Transverse colon (tissue), 4 donors: ENCODE measurements at regions not wholly inside any gene's neighbourhood (a gene's known extent, or its start where the extent isn't known, plus 50 kb on each side); places are given as distances from the start of the nearest gene placed in this dataset.

ENCODE experiments used
- CTCF ChIP-seq, 5 experiments: fragments of 200-600 bp in 3 of 5; fragments of 450-650 bp in 2 of 5; sonication (generic) in 3 of 5; IDR thresholded peaks; 1 replicate in 2 of 5; 2 replicates in 3 of 5; pipeline ENCODE4 v1.5.1; 2016 to 2017; ENCODE audit warnings: antibody characterized with exemption in 5 of 5, inconsistent platforms in 3 of 5, mild to moderate bottlenecking in 2 of 5, moderate library complexity in 1 of 5
- EP300 ChIP-seq: sonication (generic); formaldehyde crosslinking; IDR thresholded peaks from one replicate; pipeline ENCODE4 v1.6.1; 2017; ENCODE audit warnings: antibody characterized with exemption, low read depth
- POLR2A ChIP-seq: fragments of 450-650 bp; IDR thresholded peaks from one replicate; pipeline ENCODE4 v1.6.1; 2016; ENCODE audit warnings: antibody characterized with exemption, mild to moderate bottlenecking, moderate library complexity
- POLR2AphosphoS5 ChIP-seq, 3 donors: sonication (generic); formaldehyde crosslinking; IDR thresholded peaks; one replicate each; pipeline ENCODE4 v1.6.1; 2016; ENCODE audit warnings: antibody characterized with exemption in 3 of 3

- TF ChIP-seq EP300 (no peak), CTCF (IDR thresholded peaks at IDR 0.05) (no peak), POLR2A (no peak), POLR2AphosphoS5 (IDR thresholded peaks at IDR 0.05) (no peak)
Measured at GRCh38 chr13:103403814-103404213, 337.6 kb upstream of the SLC10A2 start.
